AG04450 (cell line): ENCODE measurements at regions not wholly inside any gene's neighbourhood (a gene's known extent, or its start where the extent isn't known, plus 50 kb on each side); places are given as distances from the start of the nearest gene placed in this dataset.

Experiments used
- CTCF ChIA-PET: fragments of 300-600, 350-600 bp; formaldehyde crosslinking; extraction: SDS; loops from one replicate; lab custom pipeline; 2022; ENCODE audit warnings: antibody characterized with exemption, inconsistent platforms; lab: Charles Lee
- POLR2A ChIA-PET: fragments of 350-600 bp; formaldehyde crosslinking; extraction: SDS; loops from one replicate; lab custom pipeline; 2021; ENCODE audit warnings: antibody characterized with exemption, inconsistent platforms; lab: Yijun Ruan, JAX
- DNase-seq: peaks from one replicate; pipeline ENCODE4 v3.0.0-alpha.2; 2011; ENCODE audit warnings: low read depth, low spot score
- H3K27ac ChIP-seq: one replicate; pipeline ENCODE4 v1.5.1; 2012; ENCODE audit warnings: low read depth, low read length, control low read depth
- H3K27me3 ChIP-seq: one replicate; pipeline ENCODE4 v1.6.0; 2012; ENCODE audit warnings: low read length; ENCODE audit not compliant: control insufficient read depth, insufficient read depth
- H3K4me3 ChIP-seq: 2 replicates; pipeline ENCODE4 v1.5.1; 2011; ENCODE audit warnings: mild to moderate bottlenecking, low read depth, low read length, control low read depth
- H3K9me3 ChIP-seq: 2 replicates; pipeline ENCODE4 v1.5.1; 2012; ENCODE audit warnings: low read length; ENCODE audit not compliant: control insufficient read depth, insufficient read depth
- TF ChIP-seq, protein P1 (sequence below): IDR thresholded peaks from 2 replicates; pipeline ENCODE4 v1.5.1; 2011; ENCODE audit warnings: low read depth, low read length, control low read depth, inconsistent platforms

- Histone ChIP-seq H3K27me3 (no peaks in the 10 kb centered on the region), H3K9me3 (no peaks in the 10 kb centered on the region), H3K27ac (no peak overlapping the region), H3K4me3 (no peak overlapping the region)
- POLR2A ChIA-PET, result no interaction called here
- TF ChIP-seq, protein P1, sequence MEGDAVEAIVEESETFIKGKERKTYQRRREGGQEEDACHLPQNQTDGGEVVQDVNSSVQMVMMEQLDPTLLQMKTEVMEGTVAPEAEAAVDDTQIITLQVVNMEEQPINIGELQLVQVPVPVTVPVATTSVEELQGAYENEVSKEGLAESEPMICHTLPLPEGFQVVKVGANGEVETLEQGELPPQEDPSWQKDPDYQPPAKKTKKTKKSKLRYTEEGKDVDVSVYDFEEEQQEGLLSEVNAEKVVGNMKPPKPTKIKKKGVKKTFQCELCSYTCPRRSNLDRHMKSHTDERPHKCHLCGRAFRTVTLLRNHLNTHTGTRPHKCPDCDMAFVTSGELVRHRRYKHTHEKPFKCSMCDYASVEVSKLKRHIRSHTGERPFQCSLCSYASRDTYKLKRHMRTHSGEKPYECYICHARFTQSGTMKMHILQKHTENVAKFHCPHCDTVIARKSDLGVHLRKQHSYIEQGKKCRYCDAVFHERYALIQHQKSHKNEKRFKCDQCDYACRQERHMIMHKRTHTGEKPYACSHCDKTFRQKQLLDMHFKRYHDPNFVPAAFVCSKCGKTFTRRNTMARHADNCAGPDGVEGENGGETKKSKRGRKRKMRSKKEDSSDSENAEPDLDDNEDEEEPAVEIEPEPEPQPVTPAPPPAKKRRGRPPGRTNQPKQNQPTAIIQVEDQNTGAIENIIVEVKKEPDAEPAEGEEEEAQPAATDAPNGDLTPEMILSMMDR, result no peak
- DNase-seq, result no peak
- CTCF ChIA-PET, result no interaction called here
Measured at GRCh38 chr2:57885742-57886141, 160.9 kb upstream of the VRK2 start.

- no peaks in the 10 kb centered on the region for H3K9me3 ChIP-seq
- CTCF ChIA-PET, result no interaction called here
- TF ChIP-seq, protein P1, result no peak
- DNase-seq, result no peak
- H3K27ac ChIP-seq, result no peak overlapping the region
- POLR2A ChIA-PET, result no interaction called here
- H3K4me3 ChIP-seq, result no peak overlapping the region
- no peaks in the 10 kb centered on the region for H3K27me3 ChIP-seq
Measured at GRCh38 chr2:57886161-57886786, 160.3 kb upstream of the VRK2 start.

GRCh38 chr2:57888463-57888862, 158.1 kb upstream of the VRK2 start:
- ChIA-PET POLR2A (no interaction called here), CTCF (no interaction called here)
- TF ChIP-seq, protein P1, result no peak

GRCh38 chr2:57890464-57890863, 156.1 kb upstream of the VRK2 start:
- no peak overlapping the region for H3K4me3 ChIP-seq
- DNase-seq, result no peak
- no peak overlapping the region for H3K27ac ChIP-seq
- ChIA-PET CTCF (interaction anchor here (1.0 to 5.2 kb wide), 2 partner anchors 15 to 557 kb away, joined by 3 to 31 read pairs; no protein-coding TSS in a partner anchor), POLR2A (no interaction called here)
- TF ChIP-seq, protein P1, result no peak
- H3K9me3 ChIP-seq, result no peaks in the 10 kb centered on the region
- no peaks in the 10 kb centered on the region for H3K27me3 ChIP-seq

More at GRCh38 chr2:57888463-57888862, 158.1 kb upstream of the VRK2 start:
- Histone ChIP-seq H3K4me3 (no peak overlapping the region), H3K27ac (no peak overlapping the region), H3K9me3 (no peaks in the 10 kb centered on the region), H3K27me3 (no peaks in the 10 kb centered on the region)
- DNase-seq, result no peak

DNA sequence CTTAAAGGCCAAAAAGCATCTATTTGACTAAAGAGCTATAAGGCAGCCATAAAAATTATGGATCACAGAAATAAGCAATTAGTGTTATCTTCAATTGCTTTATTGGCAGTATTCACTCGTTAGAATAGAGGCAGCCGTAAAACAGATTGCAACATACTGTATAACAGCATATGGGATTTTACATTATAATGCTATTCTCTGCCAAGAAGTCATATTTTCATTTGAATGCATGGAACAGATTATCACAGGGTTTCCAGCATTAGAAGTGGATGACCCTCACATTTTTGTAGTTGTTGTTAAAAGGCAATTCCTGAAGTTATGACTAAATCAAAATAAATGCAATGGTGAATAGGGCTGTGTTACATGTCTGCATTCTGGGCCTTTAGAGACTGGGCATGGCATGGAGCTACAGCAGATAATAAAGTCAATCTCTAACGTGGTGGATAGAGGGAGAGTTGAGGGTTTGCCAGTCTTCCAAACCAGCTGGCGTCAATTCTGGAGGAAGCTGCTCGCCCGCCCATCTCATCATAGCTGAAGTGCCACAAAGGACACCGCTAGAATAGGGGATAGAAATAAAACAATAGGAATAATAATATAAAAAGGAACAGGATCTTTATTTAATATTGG, 155.4 kb upstream of the VRK2 start:
- no peak for DNase-seq
- POLR2A ChIA-PET, result no interaction called here
- Histone ChIP-seq H3K9me3 (no peaks in the 10 kb centered on the region), H3K27me3 (no peaks in the 10 kb centered on the region), H3K27ac (no peak overlapping the region), H3K4me3 (no peak overlapping the region)
- TF ChIP-seq, protein P1, result no peak
- CTCF ChIA-PET, result interaction anchor here (5.2 kb wide), 1 partner anchor 14 kb away, joined by 31 read pairs; no protein-coding TSS in a partner anchor
